HepG2 (cell line): ENCODE measurements at regions not wholly inside any gene's neighbourhood (a gene's known extent, or its start where the extent isn't known, plus 50 kb on each side); places are given as distances from the start of the nearest gene placed in this dataset.

ENCODE experiments used
- ATAC-seq: fragments of 200-7000 bp; cut with Tn5 transposase; 3 replicates; pipeline ENCODE4 v1.9.1; 2020; ENCODE audit warnings: mild to moderate bottlenecking, moderate library complexity
- BruUV-seq: library from RNA; stranded (reverse); fragments of 400-500 nt; replicated peaks from 2 replicates; lab custom pipeline; 2021; lab: Mats Ljungman, UMichigan
- CTCF ChIA-PET: fragments of 300-600 bp; formaldehyde crosslinking; extraction: SDS; loops from one replicate; lab custom pipeline; 2021; ENCODE audit warnings: low total read pairs, inconsistent platforms, low intra/inter-chr PET ratio; lab: Yijun Ruan, JAX
- POLR2A ChIA-PET: fragments of 350-600 bp; sonication (Branson Sonifier 250); formaldehyde crosslinking; loops from one replicate; lab custom pipeline; 2020; ENCODE audit warnings: antibody characterized with exemption, inconsistent platforms; lab: Yijun Ruan, JAX
- DNase-seq: peaks from one replicate; pipeline ENCODE4 v3.0.0-alpha.2; 2015; ENCODE audit warnings: low spot score
- FAIRE-seq: peaks from 3 replicates; lab custom pipeline; 2011; peaks lifted over from hg19 to GRCh38; lab: Jason Lieb, UNC
- H2AFZ ChIP-seq: one replicate; pipeline ENCODE4 v1.6.1; 2011; ENCODE audit warnings: low read length, inconsistent platforms
- H3K27ac ChIP-seq: fragments of 300-600 bp; 3 replicates; pipeline ENCODE4 v1.8.0; 2011; ENCODE audit warnings: mixed run types, mild to moderate bottlenecking, mixed read lengths, low read length, inconsistent platforms; ENCODE audit not compliant: insufficient read depth; ENCODE audit errors: extremely low read length
- H3K27me3 ChIP-seq, 2 experiments: fragments of 200-600 bp in 1 of 2; 2 replicates in 1 of 2; 3 replicates in 1 of 2; pipeline versions ENCODE4 v1.6.0 to v1.8.0; 2011; ENCODE audit warnings: low read length in 2 of 2, mild to moderate bottlenecking in 2 of 2, moderate library complexity in 2 of 2, inconsistent platforms in 1 of 2; ENCODE audit not compliant: insufficient read depth in 2 of 2, control insufficient read depth in 1 of 2
- H3K36me3 ChIP-seq, 2 experiments: fragments of 200-600 bp in 1 of 2; replicated peaks in 1 of 2; 2 replicates in 1 of 2; 3 replicates in 1 of 2; pipeline versions ENCODE4 v1.5.1 to v1.8.0; 2011; ENCODE audit warnings: low read length in 2 of 2, inconsistent platforms in 1 of 2; ENCODE audit not compliant: insufficient read depth in 2 of 2, control insufficient read depth in 1 of 2
- H3K4me1 ChIP-seq: 2 replicates; pipeline ENCODE4 v1.5.1; 2012; ENCODE audit warnings: low read length, inconsistent platforms; ENCODE audit not compliant: insufficient read depth
- H3K4me2 ChIP-seq: 2 replicates; pipeline ENCODE4 v1.6.0; 2011; ENCODE audit warnings: low read depth, low read length, inconsistent platforms
- H3K4me3 ChIP-seq, 3 experiments: fragments of 200-600 bp in 1 of 3; sonication (generic), shearing (Covaris generic) in 1 of 3; replicated peaks in 1 of 3; 2 replicates each; pipeline ENCODE4 v1.5.1; 2011 to 2016; ENCODE audit warnings: low read length in 3 of 3, inconsistent platforms in 2 of 3, low read depth in 2 of 3, mild to moderate bottlenecking in 2 of 3, control low read depth in 1 of 3, mixed read lengths in 1 of 3; ENCODE audit not compliant: insufficient read depth in 1 of 3
- H3K79me2 ChIP-seq: one replicate; pipeline ENCODE4 v1.6.1; 2011; ENCODE audit warnings: low read length, inconsistent platforms; ENCODE audit not compliant: insufficient read depth
- H3K9ac ChIP-seq: 2 replicates; pipeline ENCODE4 v1.6.0; 2011; ENCODE audit warnings: mild to moderate bottlenecking, low read depth, low read length, inconsistent platforms; ENCODE audit not compliant: insufficient read depth
- H3K9me3 ChIP-seq: 2 replicates; pipeline ENCODE4 v1.5.1; 2012; ENCODE audit warnings: mild to moderate bottlenecking, low read length
- H4K20me1 ChIP-seq: 2 replicates; pipeline ENCODE4 v1.6.0; 2011; ENCODE audit warnings: inconsistent platforms, mild to moderate bottlenecking, low read length, moderate library complexity; ENCODE audit not compliant: insufficient read depth
- E2F2 ChIP-seq: sonication (generic); formaldehyde crosslinking; IDR thresholded peaks from 2 replicates; pipeline ENCODE4 v1.4.0; 2020; ENCODE audit warnings: missing genetic modification reagents, borderline replicate concordance
- LBX2 ChIP-seq: sonication (generic); formaldehyde crosslinking; IDR thresholded peaks from 2 replicates; pipeline ENCODE4 v1.5.0; 2020; ENCODE audit warnings: missing genetic modification reagents, mild to moderate bottlenecking, borderline replicate concordance
- MTF1 ChIP-seq: sonication (generic); formaldehyde crosslinking; IDR thresholded peaks from 2 replicates; pipeline ENCODE4 v1.5.0; 2020; ENCODE audit warnings: missing genetic modification reagents
- SRY ChIP-seq: sonication (generic); formaldehyde crosslinking; IDR thresholded peaks from 2 replicates; pipeline ENCODE4 v1.8.0; 2022; ENCODE audit warnings: mild to moderate bottlenecking, missing genetic modification reagents
- YEATS4 ChIP-seq: sonication (generic); formaldehyde crosslinking; IDR thresholded peaks from 2 replicates; pipeline ENCODE4 v1.4.0; 2020; ENCODE audit warnings: missing genetic modification reagents, borderline replicate concordance
- ZBTB10 ChIP-seq: sonication (generic); formaldehyde crosslinking; IDR thresholded peaks from 2 replicates; pipeline ENCODE4 v1.4.0; 2020; ENCODE audit warnings: missing genetic modification reagents, borderline replicate concordance
- ZIK1 ChIP-seq: sonication (generic); formaldehyde crosslinking; IDR thresholded peaks from 2 replicates; pipeline ENCODE4 v1.5.0; 2020; ENCODE audit warnings: mild to moderate bottlenecking, low read depth, missing genetic modification reagents, borderline replicate concordance
- ZNF138 ChIP-seq: sonication (generic); formaldehyde crosslinking; IDR thresholded peaks from 2 replicates; pipeline ENCODE4 v1.5.0; 2020; ENCODE audit warnings: mild to moderate bottlenecking, low read depth, missing genetic modification reagents
- ZNF17 ChIP-seq: sonication (generic); formaldehyde crosslinking; IDR thresholded peaks from 2 replicates; pipeline ENCODE4 v1.5.0; 2020; ENCODE audit warnings: mild to moderate bottlenecking, missing genetic modification reagents
- ZNF207 ChIP-seq: fragments of 450-650 bp; IDR thresholded peaks from 2 replicates; pipeline ENCODE4 v1.6.1; 2016; ENCODE audit warnings: antibody characterized with exemption, borderline replicate concordance
- ZNF264 ChIP-seq: sonication (generic); formaldehyde crosslinking; IDR thresholded peaks from 2 replicates; pipeline ENCODE4 v1.4.0; 2020; ENCODE audit warnings: missing genetic modification reagents
- ZNF432 ChIP-seq: sonication (generic); formaldehyde crosslinking; IDR thresholded peaks from 2 replicates; pipeline ENCODE4 v1.5.0; 2020; ENCODE audit warnings: missing genetic modification reagents, mild to moderate bottlenecking, borderline replicate concordance
- ZNF512 ChIP-seq: sonication (generic); formaldehyde crosslinking; IDR thresholded peaks from 2 replicates; pipeline ENCODE4 v1.4.0; 2020; ENCODE audit warnings: mild to moderate bottlenecking, missing genetic modification reagents
- ZNF615 ChIP-seq: sonication (generic); formaldehyde crosslinking; IDR thresholded peaks from 2 replicates; pipeline ENCODE4 v1.5.0; 2020; ENCODE audit warnings: mild to moderate bottlenecking, missing genetic modification reagents, borderline replicate concordance
- ZNF761 ChIP-seq: sonication (generic); formaldehyde crosslinking; conservative IDR thresholded peaks from 2 replicates; pipeline ENCODE4 v1.4.0; 2020; ENCODE audit warnings: mild to moderate bottlenecking, missing genetic modification reagents
- WGBS: methylation state at CpG from one replicate; pipeline ENCODE4 v1.1.6; 2017; ENCODE audit warnings: low lambda C conversion rate; 5-methylcytosine and 5-hydroxymethylcytosine counted together
- in situ Hi-C: cut with HindIII; loops from 2 replicates; pipeline ENCODE4 v1.10.0; 2017; ENCODE audit warnings: low pct_unique_long_range_greater_than_20kb; ENCODE audit not compliant: extremely low pct_ligation_motif_present
- intact Hi-C: fragments of 100-400 bp; cut with micrococcal nuclease; formaldehyde crosslinking; loops from one replicate; pipeline ENCODE4 v1.10.0; 2022; ENCODE audit not compliant: unreplicated experiment

GRCh38 chr20:21622097-21622857, 83.2 kb upstream of the PAX1 start:
- WGBS = 34% methylated on average over 3 of the region's 3 CpGs
- in situ Hi-C loops = no loop called here
- FAIRE-seq = no peak
- TF ChIP-seq ZNF207 (no peak), LBX2 (no peak), ZNF761 (CRISPR knock-in tag) (no peak), ZIK1 (CRISPR knock-in tag) (no peak), YEATS4 (no peak), ZNF264 (CRISPR knock-in tag) (no peak), MTF1 (no peak), ZBTB10 (CRISPR knock-in tag) (no peak), E2F2 (CRISPR knock-in tag) (no peak), ZNF138 (no peak), ZNF512 (CRISPR knock-in tag) (no peak), ZNF432 (CRISPR knock-in tag) (no peak), ZNF615 (CRISPR knock-in tag) (no peak), ZNF17 (CRISPR knock-in tag) (no peak), SRY (CRISPR knock-in tag) (no peak)

More at GRCh38 chr20:21622097-21622857, 83.2 kb upstream of the PAX1 start:
- ChIA-PET CTCF (no interaction called here), POLR2A (no interaction called here)
- Histone ChIP-seq H4K20me1 (no peaks in the 10 kb centered on the region), H3K36me3 (no peaks in the 10 kb centered on the region), H3K4me1 (no peaks in the 10 kb centered on the region), H2AFZ (no peak overlapping the region), H3K4me2 (no peak overlapping the region), H3K9me3 (no peaks in the 10 kb centered on the region), H3K9ac (no peak overlapping the region), H3K79me2 (no peaks in the 10 kb centered on the region), H3K4me3 (no peak overlapping the region), H3K27me3 (no peaks in the 10 kb centered on the region), H3K27ac (no peak overlapping the region)
- DNase-seq (no peak), ATAC-seq (no peak)
- BruUV-seq = no TSS peak
- intact Hi-C loops = no loop called here
